Adrenal gland (tissue), 9 donors: ENCODE measurements at regions not wholly inside any gene's neighbourhood (a gene's known extent, or its start where the extent isn't known, plus 50 kb on each side); places are given as distances from the start of the nearest gene placed in this dataset.
"Not testable (repeated sequence)": the region's sequence is repeated elsewhere in the genome, so short reads cannot be mapped to it uniquely, and the experiment has no call there.

Experiments
- DNase-seq, 7 donors: peaks; one replicate each; pipeline ENCODE4 v3.0.0-alpha.2; 2019 to 2020
- H3K27ac ChIP-seq, 5 donors: fragments of 200-600 bp; sonication (generic) in 4 of 5; 1 replicate in 3 of 5; 2 replicates in 2 of 5; pipeline versions ENCODE4 v1.5.1 to v1.8.0; 2016 to 2020; ENCODE audit warnings: mild to moderate bottlenecking in 1 of 5
- H3K27me3 ChIP-seq: fragments of 200-600 bp; 2 replicates; pipeline ENCODE4 v1.8.0; 2021
- H3K36me3 ChIP-seq, 2 donors: fragments of 200-600 bp; replicated peaks in 1 of 2; 1 replicate in 1 of 2; 2 replicates in 1 of 2; pipeline versions ENCODE4 v1.5.1 to v1.8.0; 2018 to 2022
- H3K4me1 ChIP-seq, 2 donors: fragments of 200-600 bp; replicated peaks in 1 of 2; 1 replicate in 1 of 2; 2 replicates in 1 of 2; pipeline versions ENCODE4 v1.5.1 to v1.8.0; 2018 to 2021
- H3K4me3 ChIP-seq, 4 donors: fragments of 200-600 bp; sonication (generic) in 3 of 4; one replicate each; pipeline ENCODE4 v1.5.1; 2016 to 2018
- H3K9me3 ChIP-seq, 3 donors: fragments of 200-600 bp; sonication (generic) in 1 of 3; replicated peaks in 1 of 3; 1 replicate in 2 of 3; 2 replicates in 1 of 3; pipeline versions ENCODE4 v1.5.1 to v1.8.0; 2016 to 2021
- POLR2A ChIP-seq, 2 donors: fragments of 450-650 bp; IDR thresholded peaks; one replicate each; pipeline ENCODE4 v1.6.1; 2017; ENCODE audit warnings: antibody characterized with exemption in 2 of 2, mild to moderate bottlenecking in 2 of 2, moderate library complexity in 1 of 2
- WGBS, 4 donors: extraction: QIAGEN DNeasy Blood & Tissue Kit in 2 of 4; methylation state at CpG; one replicate each; pipeline versions ENCODE4 v1.1.5 to v1.1.7; 2013 to 2017; 5-methylcytosine and 5-hydroxymethylcytosine counted together
- intact Hi-C, 2 donors: fragments of 100-400 bp; cut with DNase I; formaldehyde crosslinking; loops; one replicate each; pipeline versions ENCODE4 v1.14.1 to v1.15.0; 2022 to 2023
- TF ChIP-seq, protein P1 (sequence below), 6 experiments: fragments of 450-650 bp in 4 of 6; fragments of 200-600 bp in 2 of 6; sonication (generic) in 1 of 6; IDR thresholded peaks; 1 replicate in 5 of 6; 2 replicates in 1 of 6; pipeline versions ENCODE4 v1.5.1 to v1.8.0; 2016 to 2021; ENCODE audit warnings: antibody characterized with exemption in 6 of 6, mild to moderate bottlenecking in 2 of 6, moderate library complexity in 1 of 6
- donor health status: healthy with polysubstance abuse.
- donor health status: Bipolar disorder and iron deficiency.
- donor health status: DM: yes; HTN: yes; CAD: no.
- donor health status: DM: no; HTN: no; CAD: no.
- donor health status: DM: no; HTN: no; CAD: no.

DNA sequence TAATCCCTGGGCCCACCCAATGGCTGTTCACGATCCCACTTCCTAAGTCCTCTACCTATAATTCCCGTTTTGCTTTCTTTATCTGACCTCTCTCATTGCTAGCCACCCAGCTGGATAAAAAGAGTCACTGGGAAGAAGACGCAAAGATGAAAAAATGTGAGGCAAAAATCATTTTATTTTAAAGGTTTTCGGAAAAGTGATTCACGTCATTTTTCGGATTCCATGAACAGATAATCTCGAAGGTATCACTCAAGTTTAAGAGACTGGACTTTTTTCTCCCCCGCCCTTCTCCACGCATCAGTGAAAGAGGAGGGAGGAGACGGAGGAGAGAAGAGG lies 266.6 kb downstream of the CGGBP1 start:
- Histone ChIP-seq H3K4me1 (peaks cover 0 to 18% of the 10 kb centered on the region in 2 donors), H3K9me3 (no peaks in the 10 kb centered on the region), H3K4me3 (peak overlapping the region in 1 of 4 donors; percentile 41), H3K27ac (no peak overlapping the region), H3K36me3 (no peaks in the 10 kb centered on the region), H3K27me3 (peaks cover 11% of the 10 kb centered on the region)
- intact Hi-C loops = no loop called here
- 10 to 18% (median 14%) methylated on average over 10 of the region's 10 CpGs for WGBS, 4 donors
- no peak for TF ChIP-seq POLR2A (IDR thresholded peaks at IDR 0.05)
- TF ChIP-seq, protein P1, sequence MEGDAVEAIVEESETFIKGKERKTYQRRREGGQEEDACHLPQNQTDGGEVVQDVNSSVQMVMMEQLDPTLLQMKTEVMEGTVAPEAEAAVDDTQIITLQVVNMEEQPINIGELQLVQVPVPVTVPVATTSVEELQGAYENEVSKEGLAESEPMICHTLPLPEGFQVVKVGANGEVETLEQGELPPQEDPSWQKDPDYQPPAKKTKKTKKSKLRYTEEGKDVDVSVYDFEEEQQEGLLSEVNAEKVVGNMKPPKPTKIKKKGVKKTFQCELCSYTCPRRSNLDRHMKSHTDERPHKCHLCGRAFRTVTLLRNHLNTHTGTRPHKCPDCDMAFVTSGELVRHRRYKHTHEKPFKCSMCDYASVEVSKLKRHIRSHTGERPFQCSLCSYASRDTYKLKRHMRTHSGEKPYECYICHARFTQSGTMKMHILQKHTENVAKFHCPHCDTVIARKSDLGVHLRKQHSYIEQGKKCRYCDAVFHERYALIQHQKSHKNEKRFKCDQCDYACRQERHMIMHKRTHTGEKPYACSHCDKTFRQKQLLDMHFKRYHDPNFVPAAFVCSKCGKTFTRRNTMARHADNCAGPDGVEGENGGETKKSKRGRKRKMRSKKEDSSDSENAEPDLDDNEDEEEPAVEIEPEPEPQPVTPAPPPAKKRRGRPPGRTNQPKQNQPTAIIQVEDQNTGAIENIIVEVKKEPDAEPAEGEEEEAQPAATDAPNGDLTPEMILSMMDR (IDR thresholded peaks at IDR 0.05) = no peak
- DNase-seq = no peak

DNA sequence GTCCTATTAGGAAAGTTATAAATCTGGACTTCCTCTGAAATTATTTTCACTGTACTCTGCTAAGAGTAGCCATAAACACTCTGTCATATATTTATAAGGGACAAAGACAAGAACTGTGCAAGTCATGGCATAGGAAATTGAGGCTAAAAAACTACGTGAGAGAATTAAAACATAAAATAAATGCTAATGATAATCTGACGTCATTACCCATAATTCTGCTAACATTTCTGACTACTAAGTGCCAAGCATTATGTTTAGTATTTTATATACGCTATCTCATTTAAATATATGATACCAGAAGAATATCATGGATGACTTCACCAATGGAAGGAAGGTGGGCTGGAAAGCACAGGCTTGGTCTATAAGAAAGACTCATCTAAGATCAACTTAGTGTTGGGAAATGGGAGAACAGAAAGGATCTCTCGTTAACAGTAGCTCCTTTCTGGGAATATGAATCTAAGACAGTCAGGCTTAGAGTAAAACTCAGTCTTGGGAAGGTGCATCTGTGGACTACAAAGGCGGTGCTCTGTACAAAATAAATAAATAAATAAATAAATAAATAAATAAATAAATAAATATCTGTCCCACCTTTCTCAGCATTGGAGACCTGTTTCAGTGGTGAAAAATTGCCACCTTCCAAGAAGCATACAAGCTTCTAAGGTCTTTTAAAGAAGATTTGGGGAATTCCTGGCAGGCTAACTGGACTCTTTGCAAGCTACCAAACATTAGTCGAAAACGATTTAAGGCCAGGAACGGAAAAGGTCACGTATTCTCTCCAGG lies 267.4 kb downstream of the CGGBP1 start:
- no peaks in the 10 kb centered on the region for H3K9me3 ChIP-seq
- DNase-seq = no peak
- no peak overlapping the region for H3K27ac ChIP-seq
- no peak overlapping the region for H3K4me3 ChIP-seq
- WGBS, 4 donors = 68 to 76% (median 74%) methylated on average over 9 of the region's 9 CpGs
- TF ChIP-seq POLR2A (IDR thresholded peaks at IDR 0.05) = no peak
- TF ChIP-seq, protein P1 (IDR thresholded peaks at IDR 0.05) = no peak
- H3K4me1 ChIP-seq = peaks cover 0 to 18% of the 10 kb centered on the region in 2 donors
- intact Hi-C loops = no loop called here
- H3K27me3 ChIP-seq = peaks cover 11% of the 10 kb centered on the region
- H3K36me3 ChIP-seq = no peaks in the 10 kb centered on the region

DNA sequence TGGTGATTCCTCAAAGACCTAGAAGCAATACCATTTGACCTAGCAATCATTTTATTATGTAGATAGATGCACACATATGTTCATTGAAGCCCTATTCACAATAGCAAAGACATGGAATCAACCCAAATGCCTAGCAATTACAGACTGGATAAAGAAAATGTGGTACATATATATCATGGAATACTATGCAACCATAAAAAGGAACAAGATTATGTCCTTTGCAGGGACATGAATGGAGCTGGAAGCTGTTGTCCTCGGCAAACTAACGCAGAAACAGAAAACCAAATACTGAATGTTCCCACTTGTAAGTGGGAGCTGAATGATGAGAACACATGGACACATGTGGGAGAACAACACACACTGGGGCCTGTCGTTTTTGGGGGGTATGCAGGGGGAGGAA lies 269.8 kb downstream of the CGGBP1 start:
- H3K9me3 ChIP-seq, DNase-seq, H3K4me3 ChIP-seq, intact Hi-C loops, H3K36me3 ChIP-seq, H3K27ac ChIP-seq: not testable (repeated sequence)
- H3K4me1 ChIP-seq = peaks cover 0 to 11% of the 10 kb centered on the region in 2 donors
- H3K27me3 ChIP-seq = peaks cover 11% of the 10 kb centered on the region
- 59 to 73% (median 67%) methylated on average over 3 of the region's 3 CpGs for WGBS, 4 donors

DNA sequence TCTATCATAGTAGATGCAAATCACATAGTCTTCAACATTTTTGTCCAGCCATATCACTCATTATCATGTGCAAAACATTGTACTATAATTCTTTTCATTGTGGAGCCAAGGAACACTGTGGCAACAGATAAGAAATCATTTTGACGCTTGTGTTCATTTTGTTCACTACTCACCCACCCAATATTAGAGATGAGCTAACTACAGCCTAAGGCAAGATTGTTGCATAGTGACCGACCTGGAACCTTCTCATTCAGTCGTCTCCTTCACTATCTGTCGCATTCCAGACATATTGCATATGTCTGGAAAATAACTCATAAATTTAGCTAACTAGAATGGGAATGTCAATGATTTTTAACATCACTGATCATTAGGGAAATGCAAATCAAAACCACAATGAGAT lies 270.3 kb downstream of the CGGBP1 start:
- DNase-seq = no peak
- H3K4me3 ChIP-seq = no peak overlapping the region
- no peak overlapping the region for H3K27ac ChIP-seq
- no peaks in the 10 kb centered on the region for H3K9me3 ChIP-seq
- WGBS, 4 donors = 59 to 89% (median 75%) methylated on average over 4 of the region's 4 CpGs
- peaks cover 0 to 11% of the 10 kb centered on the region in 2 donors for H3K4me1 ChIP-seq
- peaks cover 11% of the 10 kb centered on the region for H3K27me3 ChIP-seq
- no peak for TF ChIP-seq POLR2A (IDR thresholded peaks at IDR 0.05)
- TF ChIP-seq, protein P1 (IDR thresholded peaks at IDR 0.05) = no peak
- no peaks in the 10 kb centered on the region for H3K36me3 ChIP-seq
- intact Hi-C loops = no loop called here

DNA sequence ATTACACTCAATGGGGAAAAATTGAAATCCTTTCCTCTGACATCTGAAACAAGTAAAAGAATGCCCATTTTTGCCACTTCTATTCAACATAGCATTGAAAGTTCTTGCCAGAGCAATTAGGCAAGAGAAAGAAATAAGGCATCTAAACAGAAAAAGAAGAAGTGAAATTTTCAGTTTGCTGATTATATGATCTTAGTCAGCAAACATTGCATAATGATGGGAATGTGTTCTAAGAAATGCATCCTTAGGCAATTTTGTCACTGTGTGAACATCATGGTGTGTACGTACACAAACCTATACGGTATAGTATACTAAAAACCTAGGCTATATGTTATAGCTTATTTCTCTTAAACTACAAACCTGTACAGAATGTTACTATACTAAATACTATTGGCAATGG lies 278.0 kb downstream of the CGGBP1 start:
- Histone ChIP-seq H3K27ac (no peak overlapping the region), H3K36me3 (no peaks in the 10 kb centered on the region), H3K4me3 (no peak overlapping the region), H3K9me3 (no peaks in the 10 kb centered on the region), H3K4me1 (no peaks in the 10 kb centered on the region), H3K27me3 (no peaks in the 10 kb centered on the region)
- intact Hi-C loops = no loop called here
- 71 to 85% (median 77%) methylated on average over 2 of the region's 2 CpGs for WGBS, 4 donors
- DNase-seq = no peak
- TF ChIP-seq, protein P1 (IDR thresholded peaks at IDR 0.05) = no peak
- no peak for TF ChIP-seq POLR2A (IDR thresholded peaks at IDR 0.05)
